Epidermal melanocyte (primary cell): ENCODE measurements at regions not wholly inside any gene's neighbourhood (a gene's known extent, or its start where the extent isn't known, plus 50 kb on each side); places are given as distances from the start of the nearest gene placed in this dataset.
A peak's percentile ranks its signal among the peaks of the same experiment; 100 is the strongest.

Experiments used
- DNase-seq: peaks from one replicate; pipeline ENCODE4 v3.0.0; 2011; ENCODE audit warnings: low spot score; ENCODE audit not compliant: insufficient read length

- no peak for DNase-seq
Measured at GRCh38 chr1:83735526-83735925, 263.4 kb downstream of the TTLL7 start.

GRCh38 chr1:83734420-83734819 lies 264.5 kb downstream of the TTLL7 start:
- DNase-seq: no peak

GRCh38 chr1:83725735-83726360 lies 273.1 kb downstream of the TTLL7 start:
- DNase-seq: peak; percentile 32

GRCh38 chr1:83718338-83718737 lies 280.6 kb downstream of the TTLL7 start:
- no peak for DNase-seq

GRCh38 chr1:83717785-83718184 lies 281.1 kb downstream of the TTLL7 start:
- DNase-seq: no peak

- no peak for DNase-seq
Measured at GRCh38 chr1:83716641-83717040, 282.3 kb downstream of the TTLL7 start.

GRCh38 chr1:83715550-83715949 lies 283.4 kb downstream of the TTLL7 start:
- DNase-seq: no peak

- no peak for DNase-seq
Measured at GRCh38 chr1:83709662-83710061, 289.3 kb downstream of the TTLL7 start.

GRCh38 chr1:83706354-83706938 lies 292.5 kb downstream of the TTLL7 start:
- no peak for DNase-seq

- no peak for DNase-seq
Measured at GRCh38 chr1:83705091-83705490, 293.8 kb downstream of the TTLL7 start.

GRCh38 chr1:83704350-83704749 lies 294.6 kb downstream of the TTLL7 start:
- no peak for DNase-seq

- no peak for DNase-seq
Measured at GRCh38 chr1:83702356-83702755, 296.6 kb downstream of the TTLL7 start.

GRCh38 chr1:83701355-83701754 lies 297.6 kb downstream of the TTLL7 start:
- DNase-seq: no peak

- DNase-seq: no peak
Measured at GRCh38 chr1:83698644-83699043, 300.3 kb downstream of the TTLL7 start.

- DNase-seq: no peak
Measured at GRCh38 chr1:83697961-83698360, 301.0 kb downstream of the TTLL7 start.

- no peak for DNase-seq
Measured at GRCh38 chr1:83697220-83697619, 301.7 kb downstream of the TTLL7 start.

GRCh38 chr1:83694449-83694848 lies 304.5 kb downstream of the TTLL7 start:
- DNase-seq: no peak

- DNase-seq: no peak
Measured at GRCh38 chr1:83693427-83694126, 305.4 kb downstream of the TTLL7 start.

- DNase-seq: no peak
Measured at GRCh38 chr1:83692524-83693381, 306.2 kb downstream of the TTLL7 start.

- no peak for DNase-seq
Measured at GRCh38 chr1:83691953-83692500, 306.9 kb downstream of the TTLL7 start.
